Cardiac muscle cell (in vitro differentiated cells and primary cell): ENCODE measurements at regions not wholly inside any gene's neighbourhood (a gene's known extent, or its start where the extent isn't known, plus 50 kb on each side); places are given as distances from the start of the nearest gene placed in this dataset.

ENCODE experiments used
- DNase-seq, 2 donors: peaks; one replicate each; pipeline versions ENCODE4 v3.0.0 to v3.0.0-alpha.2; 2010 to 2017; ENCODE audit warnings: low read depth in 1 of 2, low spot score in 1 of 2
- H3K27ac ChIP-seq: fragments of 200-600 bp; sonication (generic); 2 replicates; pipeline ENCODE4 v1.5.1; 2016
- H3K27me3 ChIP-seq: fragments of 200-600 bp; sonication (generic); 2 replicates; pipeline ENCODE4 v1.6.0; 2016; ENCODE audit warnings: control low read depth
- H3K36me3 ChIP-seq: fragments of 200-600 bp; sonication (generic); 2 replicates; pipeline ENCODE4 v1.5.1; 2016; ENCODE audit warnings: control low read depth
- H3K4me1 ChIP-seq: fragments of 200-600 bp; sonication (generic); 2 replicates; pipeline ENCODE4 v1.8.1; 2017; ENCODE audit warnings: low read depth, mild to moderate bottlenecking, mixed run types
- H3K4me3 ChIP-seq: fragments of 200-600 bp; sonication (generic); 2 replicates; pipeline ENCODE4 v1.5.1; 2016; ENCODE audit warnings: mild to moderate bottlenecking
- H3K9me3 ChIP-seq: fragments of 200-600 bp; sonication (generic); 2 replicates; pipeline ENCODE4 v1.5.1; 2017; ENCODE audit warnings: low read depth, mild to moderate bottlenecking, control low read depth
- TF ChIP-seq, protein P1 (sequence below): IDR thresholded peaks from 2 replicates; pipeline ENCODE4 v1.5.1; 2012; ENCODE audit warnings: low read depth, mild to moderate bottlenecking, low read length

DNA sequence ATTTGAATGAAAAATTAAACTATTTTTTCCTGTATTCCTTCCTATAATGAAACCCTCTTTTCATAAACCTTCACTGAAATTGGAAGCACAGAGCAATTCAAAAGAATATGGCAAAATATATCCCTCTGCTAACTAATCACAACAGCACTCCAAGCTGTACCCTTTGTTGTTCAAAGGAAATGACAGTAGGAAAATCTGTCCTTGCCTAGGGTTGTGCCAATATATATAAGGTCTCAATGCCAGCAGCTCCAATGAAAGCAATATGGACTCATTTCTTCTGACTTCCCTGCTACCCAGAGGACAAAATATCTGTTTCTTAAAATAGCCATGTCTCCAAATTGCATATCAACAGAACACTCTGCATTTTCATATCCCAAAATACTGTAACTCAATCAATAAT is 373.9 kb upstream of the MC4R start:
- Histone ChIP-seq H3K27ac (no peak overlapping the region), H3K9me3 (no peaks in the 10 kb centered on the region), H3K27me3 (no peaks in the 10 kb centered on the region), H3K4me1 (no peaks in the 10 kb centered on the region), H3K4me3 (no peak overlapping the region), H3K36me3 (no peaks in the 10 kb centered on the region)
- TF ChIP-seq, protein P1, sequence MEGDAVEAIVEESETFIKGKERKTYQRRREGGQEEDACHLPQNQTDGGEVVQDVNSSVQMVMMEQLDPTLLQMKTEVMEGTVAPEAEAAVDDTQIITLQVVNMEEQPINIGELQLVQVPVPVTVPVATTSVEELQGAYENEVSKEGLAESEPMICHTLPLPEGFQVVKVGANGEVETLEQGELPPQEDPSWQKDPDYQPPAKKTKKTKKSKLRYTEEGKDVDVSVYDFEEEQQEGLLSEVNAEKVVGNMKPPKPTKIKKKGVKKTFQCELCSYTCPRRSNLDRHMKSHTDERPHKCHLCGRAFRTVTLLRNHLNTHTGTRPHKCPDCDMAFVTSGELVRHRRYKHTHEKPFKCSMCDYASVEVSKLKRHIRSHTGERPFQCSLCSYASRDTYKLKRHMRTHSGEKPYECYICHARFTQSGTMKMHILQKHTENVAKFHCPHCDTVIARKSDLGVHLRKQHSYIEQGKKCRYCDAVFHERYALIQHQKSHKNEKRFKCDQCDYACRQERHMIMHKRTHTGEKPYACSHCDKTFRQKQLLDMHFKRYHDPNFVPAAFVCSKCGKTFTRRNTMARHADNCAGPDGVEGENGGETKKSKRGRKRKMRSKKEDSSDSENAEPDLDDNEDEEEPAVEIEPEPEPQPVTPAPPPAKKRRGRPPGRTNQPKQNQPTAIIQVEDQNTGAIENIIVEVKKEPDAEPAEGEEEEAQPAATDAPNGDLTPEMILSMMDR: no peak
- no peak for DNase-seq

DNA sequence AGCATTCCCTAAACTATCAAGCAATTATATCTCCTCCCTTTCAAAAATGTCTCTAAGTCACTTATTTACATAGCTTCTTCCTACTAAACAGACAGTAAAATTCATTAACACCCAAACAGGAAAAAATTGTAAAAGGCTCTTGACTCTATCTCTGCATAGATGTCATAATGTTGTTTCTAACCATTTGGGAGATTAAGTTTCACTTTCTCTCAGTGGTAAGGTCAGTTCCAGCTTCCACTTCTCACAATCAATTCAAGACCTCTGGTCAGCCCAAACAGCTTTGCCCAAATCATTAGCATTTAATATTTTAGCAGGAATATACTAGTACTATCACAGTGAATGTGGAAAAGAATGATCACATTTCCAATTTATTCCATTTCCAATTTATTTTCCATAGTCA is 374.3 kb upstream of the MC4R start:
- H3K4me3 ChIP-seq: no peak overlapping the region
- H3K36me3 ChIP-seq: no peaks in the 10 kb centered on the region
- TF ChIP-seq, protein P1: no peak
- H3K27me3 ChIP-seq: no peaks in the 10 kb centered on the region
- no peaks in the 10 kb centered on the region for H3K9me3 ChIP-seq
- H3K27ac ChIP-seq: no peak overlapping the region
- H3K4me1 ChIP-seq: no peaks in the 10 kb centered on the region
- DNase-seq: no peak

DNA sequence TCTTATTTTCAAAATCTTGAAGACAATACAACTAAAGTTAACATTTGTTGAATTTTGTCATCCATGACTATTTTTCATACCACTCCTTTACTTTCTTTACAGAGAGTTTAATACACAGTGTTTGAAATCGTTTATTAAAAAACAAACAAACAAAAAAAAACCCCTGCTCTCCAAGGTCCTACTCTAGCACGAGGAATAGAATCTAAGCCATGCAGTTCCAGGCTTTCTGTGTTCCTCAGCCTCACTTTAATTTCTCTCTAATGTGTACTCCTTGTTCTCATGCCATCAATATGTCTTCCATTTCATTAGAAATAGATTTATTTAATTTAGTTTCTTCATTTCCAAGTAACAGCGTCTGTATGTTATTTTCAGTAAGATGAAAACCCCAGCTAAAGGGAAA is 381.2 kb upstream of the MC4R start:
- no peak overlapping the region for H3K27ac ChIP-seq
- no peaks in the 10 kb centered on the region for H3K4me1 ChIP-seq
- no peak overlapping the region for H3K4me3 ChIP-seq
- no peaks in the 10 kb centered on the region for H3K9me3 ChIP-seq
- H3K36me3 ChIP-seq: no peaks in the 10 kb centered on the region
- DNase-seq: no peak
- H3K27me3 ChIP-seq: no peaks in the 10 kb centered on the region
- TF ChIP-seq, protein P1: no peak

DNA sequence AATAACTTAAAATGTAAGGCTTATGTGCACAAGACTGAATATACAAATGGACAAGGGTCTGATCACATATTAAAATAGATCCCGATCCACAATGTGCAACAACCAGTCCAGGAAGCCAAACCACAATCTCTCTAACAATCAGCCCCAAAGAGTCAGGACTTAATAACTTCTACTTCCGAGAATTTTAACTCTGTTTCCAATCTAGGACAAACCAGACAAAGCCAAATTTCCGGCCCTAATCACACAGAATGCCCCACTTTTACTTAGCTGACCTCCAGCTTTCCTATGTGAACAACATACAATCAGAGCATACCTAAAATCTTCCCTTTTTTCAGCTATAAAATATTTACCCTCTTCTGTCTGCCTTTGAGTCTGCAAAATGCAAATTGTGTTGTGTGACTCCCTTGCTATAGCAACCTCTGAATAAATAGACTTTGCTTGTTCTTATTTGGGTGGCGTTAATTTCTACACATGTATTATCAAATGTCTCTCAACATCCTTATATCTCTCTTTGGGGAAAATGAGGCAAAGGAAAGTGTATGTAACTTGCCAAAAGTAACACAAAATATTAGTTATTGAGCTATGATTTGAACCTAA is 381.9 kb upstream of the MC4R start:
- TF ChIP-seq, protein P1: no peak
- H3K4me3 ChIP-seq: no peak overlapping the region
- H3K9me3 ChIP-seq: no peaks in the 10 kb centered on the region
- H3K4me1 ChIP-seq: no peaks in the 10 kb centered on the region
- DNase-seq: no peak
- no peak overlapping the region for H3K27ac ChIP-seq
- H3K36me3 ChIP-seq: no peaks in the 10 kb centered on the region
- H3K27me3 ChIP-seq: no peaks in the 10 kb centered on the region

DNA sequence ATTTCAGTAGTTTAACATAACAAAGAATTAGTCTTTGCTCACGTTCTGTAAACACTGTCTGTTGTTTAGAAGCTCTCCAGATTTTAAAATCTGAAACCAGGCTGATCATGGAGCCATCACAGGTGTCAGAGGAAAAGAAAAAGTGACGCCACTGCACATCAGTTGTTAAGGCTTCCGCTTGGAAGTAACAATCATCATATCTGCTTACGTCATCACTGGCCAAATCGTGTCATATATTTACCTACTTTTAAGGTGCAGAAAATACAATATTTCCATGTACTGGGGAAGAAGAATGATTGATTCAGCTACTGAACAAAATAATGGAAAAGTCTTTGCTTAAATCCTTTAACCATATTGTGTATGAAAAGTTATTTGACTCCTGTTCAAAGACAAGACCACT is 382.6 kb upstream of the MC4R start:
- Histone ChIP-seq H3K4me3 (no peak overlapping the region), H3K4me1 (no peaks in the 10 kb centered on the region), H3K36me3 (no peaks in the 10 kb centered on the region), H3K27ac (no peak overlapping the region), H3K9me3 (no peaks in the 10 kb centered on the region), H3K27me3 (no peaks in the 10 kb centered on the region)
- DNase-seq: no peak
- TF ChIP-seq, protein P1: no peak

DNA sequence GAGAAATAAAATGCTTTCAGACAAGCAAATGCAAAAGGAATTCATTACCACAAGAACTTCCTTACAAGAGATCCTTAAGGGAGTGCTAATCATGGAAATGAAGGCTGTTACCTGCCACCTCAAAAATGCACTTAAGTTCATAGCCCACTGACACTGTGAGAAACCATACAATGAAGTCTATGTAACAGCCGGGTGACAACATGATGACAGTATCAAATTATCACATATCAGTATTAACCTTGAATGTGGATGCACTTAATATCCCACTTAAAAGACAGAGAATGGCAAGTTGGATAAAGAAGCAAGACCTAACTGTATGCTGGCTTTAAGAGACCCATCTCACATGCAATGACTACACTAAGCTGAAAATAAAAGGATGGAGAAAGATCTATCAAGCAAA is 403.4 kb upstream of the MC4R start:
- TF ChIP-seq, protein P1: no peak
- no peaks in the 10 kb centered on the region for H3K27me3 ChIP-seq
- no peak overlapping the region for H3K4me3 ChIP-seq
- H3K36me3 ChIP-seq: no peaks in the 10 kb centered on the region
- no peaks in the 10 kb centered on the region for H3K4me1 ChIP-seq
- no peak for DNase-seq
- H3K9me3 ChIP-seq: no peaks in the 10 kb centered on the region
- H3K27ac ChIP-seq: no peak overlapping the region
